ENCODE measurements at regions not wholly inside any gene's neighbourhood (a gene's known extent, or its start where the extent isn't known, plus 50 kb on each side); places are given as distances from the start of the nearest gene placed in this dataset.

GRCh38 chr7:156026603-156027002, 214.3 kb upstream of the SHH start:
- TF ChIP-seq CTCF (IDR thresholded peaks at IDR 0.05; ENCODE audit: extremely low read depth in 1 of 2, insufficient read depth in 1 of 2, low read depth in 1 of 2, low read length in 2 of 2): no peak
- no peak for TF ChIP-seq POLR2AphosphoS5 (IDR thresholded peaks at IDR 0.05; ENCODE audit: insufficient read depth, low read depth, low read length)
- TF ChIP-seq FOS (IDR thresholded peaks at IDR 0.05; ENCODE audit: borderline replicate concordance, insufficient read depth, low read length): no peak
- no peak for TF ChIP-seq POLR2A (IDR thresholded peaks at IDR 0.05; ENCODE audit: low read depth, low read length)
